Astrocyte (in vitro differentiated cells and primary cell): ENCODE measurements at regions not wholly inside any gene's neighbourhood (a gene's known extent, or its start where the extent isn't known, plus 50 kb on each side); places are given as distances from the start of the nearest gene placed in this dataset.

Experiments
- DNase-seq: peaks from one replicate; pipeline ENCODE4 v3.0.0-alpha.2; 2010; ENCODE audit warnings: low read depth
- FAIRE-seq: peaks from 2 replicates; lab custom pipeline; 2011; peaks lifted over from hg19 to GRCh38; lab: Jason Lieb, UNC
- H2AFZ ChIP-seq: 2 replicates; pipeline ENCODE4 v1.6.0; 2012; ENCODE audit warnings: low read depth, low read length, inconsistent platforms
- H3K27ac ChIP-seq: 2 replicates; pipeline ENCODE4 v1.5.1; 2011; ENCODE audit warnings: low read depth, low read length, inconsistent platforms
- H3K27me3 ChIP-seq: 2 replicates; pipeline ENCODE4 v1.6.0; 2011; ENCODE audit warnings: low read length, inconsistent platforms; ENCODE audit not compliant: insufficient read depth
- H3K36me3 ChIP-seq: 2 replicates; pipeline ENCODE4 v1.5.1; 2011; ENCODE audit warnings: low read length, inconsistent platforms; ENCODE audit not compliant: insufficient read depth
- H3K4me1 ChIP-seq: 2 replicates; pipeline ENCODE4 v1.5.1; 2011; ENCODE audit warnings: low read length, inconsistent platforms; ENCODE audit not compliant: insufficient read depth
- H3K4me2 ChIP-seq: 2 replicates; pipeline ENCODE4 v1.6.0; 2012; ENCODE audit warnings: low read length, inconsistent platforms
- H3K4me3 ChIP-seq: 2 replicates; pipeline ENCODE4 v1.5.1; 2011; ENCODE audit warnings: low read depth, mild to moderate bottlenecking, low read length, inconsistent platforms; ENCODE audit not compliant: insufficient read depth
- H3K79me2 ChIP-seq: 2 replicates; pipeline ENCODE4 v1.6.0; 2012; ENCODE audit warnings: mild to moderate bottlenecking, low read length, inconsistent platforms; ENCODE audit not compliant: insufficient read depth
- H3K9ac ChIP-seq: 2 replicates; pipeline ENCODE4 v1.6.0; 2012; ENCODE audit warnings: mild to moderate bottlenecking, low read length, inconsistent platforms
- H3K9me3 ChIP-seq: 2 replicates; pipeline ENCODE4 v1.5.1; 2012; ENCODE audit warnings: low read depth, mild to moderate bottlenecking, low read length, inconsistent platforms; ENCODE audit not compliant: insufficient read depth
- H4K20me1 ChIP-seq: 2 replicates; pipeline ENCODE4 v1.6.0; 2012; ENCODE audit warnings: low read length, inconsistent platforms; ENCODE audit not compliant: insufficient read depth
- H3K27ac Mint-ChIP-seq: one replicate; pipeline ENCODE4 v1.8.0; 2021; ENCODE audit warnings: mild to moderate bottlenecking, mixed read lengths; ENCODE audit not compliant: unreplicated experiment
- H3K27me3 Mint-ChIP-seq: one replicate; pipeline ENCODE4 v1.8.0; 2021; ENCODE audit warnings: low read depth, mixed read lengths; ENCODE audit not compliant: unreplicated experiment
- H3K36me3 Mint-ChIP-seq: one replicate; pipeline ENCODE4 v1.8.0; 2021; ENCODE audit warnings: low read depth, mixed read lengths; ENCODE audit not compliant: unreplicated experiment
- H3K4me1 Mint-ChIP-seq: one replicate; pipeline ENCODE4 v1.8.0; 2021; ENCODE audit warnings: low read depth, mixed read lengths; ENCODE audit not compliant: unreplicated experiment
- H3K4me3 Mint-ChIP-seq: one replicate; pipeline ENCODE4 v1.8.0; 2021; ENCODE audit warnings: mild to moderate bottlenecking, moderate library complexity, mixed read lengths; ENCODE audit not compliant: unreplicated experiment
- H3K9me3 Mint-ChIP-seq: one replicate; pipeline ENCODE4 v1.8.0; 2021; ENCODE audit warnings: mild to moderate bottlenecking, mixed read lengths; ENCODE audit not compliant: unreplicated experiment
- EZH2 ChIP-seq: IDR thresholded peaks from 2 replicates; pipeline ENCODE4 v1.6.1; 2012; ENCODE audit warnings: mild to moderate bottlenecking, low read length, inconsistent platforms; ENCODE audit not compliant: insufficient read depth
- TF ChIP-seq, protein P1 (sequence below): IDR thresholded peaks from 2 replicates; pipeline ENCODE4 v1.5.1; 2011; ENCODE audit warnings: low read depth, mild to moderate bottlenecking, inconsistent platforms, low read length, moderate library complexity; ENCODE audit not compliant: insufficient read depth

DNA sequence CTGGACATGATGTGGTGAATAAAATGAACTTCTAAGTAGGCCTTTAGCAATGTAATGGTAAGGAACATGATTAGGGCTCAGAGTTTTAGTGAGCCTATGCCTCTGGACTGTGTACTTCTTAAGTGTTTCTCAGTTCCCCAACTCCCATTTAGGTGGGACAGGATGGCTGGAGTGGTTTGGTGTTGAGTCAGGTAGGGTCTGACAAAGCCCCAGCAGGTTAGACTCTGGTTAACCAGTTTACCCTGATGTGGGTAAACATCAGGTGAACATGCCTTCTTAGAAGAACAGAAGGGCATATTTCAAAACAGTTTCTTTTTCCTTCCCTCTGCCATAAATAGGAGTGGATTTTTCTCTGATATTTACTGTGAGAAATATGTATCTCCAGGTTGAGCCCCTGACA, 1548.7 kb downstream of the GRIK2 start:
- H3K4me3 ChIP-seq, result no peak overlapping the region
- no peaks in the 10 kb centered on the region for H3K36me3 ChIP-seq
- Mint-ChIP-seq H3K27ac (no peak overlapping the region), H3K9me3 (no peaks in the 10 kb centered on the region), H3K4me3 (no peak overlapping the region), H3K27me3 (no peaks in the 10 kb centered on the region), H3K4me1 (no peaks in the 10 kb centered on the region), H3K36me3 (no peaks in the 10 kb centered on the region)
- no peaks in the 10 kb centered on the region for H3K27me3 ChIP-seq
- TF ChIP-seq, protein P1, sequence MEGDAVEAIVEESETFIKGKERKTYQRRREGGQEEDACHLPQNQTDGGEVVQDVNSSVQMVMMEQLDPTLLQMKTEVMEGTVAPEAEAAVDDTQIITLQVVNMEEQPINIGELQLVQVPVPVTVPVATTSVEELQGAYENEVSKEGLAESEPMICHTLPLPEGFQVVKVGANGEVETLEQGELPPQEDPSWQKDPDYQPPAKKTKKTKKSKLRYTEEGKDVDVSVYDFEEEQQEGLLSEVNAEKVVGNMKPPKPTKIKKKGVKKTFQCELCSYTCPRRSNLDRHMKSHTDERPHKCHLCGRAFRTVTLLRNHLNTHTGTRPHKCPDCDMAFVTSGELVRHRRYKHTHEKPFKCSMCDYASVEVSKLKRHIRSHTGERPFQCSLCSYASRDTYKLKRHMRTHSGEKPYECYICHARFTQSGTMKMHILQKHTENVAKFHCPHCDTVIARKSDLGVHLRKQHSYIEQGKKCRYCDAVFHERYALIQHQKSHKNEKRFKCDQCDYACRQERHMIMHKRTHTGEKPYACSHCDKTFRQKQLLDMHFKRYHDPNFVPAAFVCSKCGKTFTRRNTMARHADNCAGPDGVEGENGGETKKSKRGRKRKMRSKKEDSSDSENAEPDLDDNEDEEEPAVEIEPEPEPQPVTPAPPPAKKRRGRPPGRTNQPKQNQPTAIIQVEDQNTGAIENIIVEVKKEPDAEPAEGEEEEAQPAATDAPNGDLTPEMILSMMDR, result no peak
- TF ChIP-seq EZH2, result no peak
- no peak overlapping the region for H2AFZ ChIP-seq
- no peaks in the 10 kb centered on the region for H3K9me3 ChIP-seq
- H3K4me2 ChIP-seq, result no peak overlapping the region
- no peak overlapping the region for H3K9ac ChIP-seq
- H3K4me1 ChIP-seq, result no peaks in the 10 kb centered on the region
- no peaks in the 10 kb centered on the region for H3K79me2 ChIP-seq
- H3K27ac ChIP-seq, result no peak overlapping the region
- FAIRE-seq, result no peak
- DNase-seq, result no peak
- H4K20me1 ChIP-seq, result no peaks in the 10 kb centered on the region

DNA sequence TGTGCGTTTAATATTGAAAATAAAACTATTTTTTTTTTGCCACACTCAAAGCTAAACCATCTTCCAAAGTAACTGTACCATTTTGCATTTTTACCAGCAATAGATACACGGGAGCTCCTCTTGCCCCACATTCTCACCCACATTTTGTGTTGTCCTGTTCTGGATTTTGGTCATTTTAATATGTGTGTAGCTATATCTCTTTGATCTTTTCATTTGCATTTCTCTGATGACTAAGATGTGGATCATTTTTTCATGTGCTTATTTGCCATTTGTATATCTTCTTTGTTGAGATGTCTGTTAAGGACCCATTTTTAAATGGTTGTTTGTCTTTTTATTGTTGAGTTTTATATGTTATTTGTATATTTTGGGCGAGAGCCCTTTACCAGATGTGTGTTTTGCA, 1543.5 kb downstream of the GRIK2 start:
- no peaks in the 10 kb centered on the region for H4K20me1 ChIP-seq
- Mint-ChIP-seq H3K9me3 (no peaks in the 10 kb centered on the region), H3K36me3 (no peaks in the 10 kb centered on the region), H3K4me3 (no peak overlapping the region), H3K27me3 (no peaks in the 10 kb centered on the region), H3K4me1 (no peaks in the 10 kb centered on the region), H3K27ac (no peak overlapping the region)
- TF ChIP-seq, protein P1, result no peak
- TF ChIP-seq EZH2, result no peak
- FAIRE-seq, result no peak
- no peaks in the 10 kb centered on the region for H3K9me3 ChIP-seq
- no peaks in the 10 kb centered on the region for H3K36me3 ChIP-seq
- no peaks in the 10 kb centered on the region for H3K4me1 ChIP-seq
- no peak overlapping the region for H3K27ac ChIP-seq
- DNase-seq, result no peak
- H3K9ac ChIP-seq, result no peak overlapping the region
- no peak overlapping the region for H2AFZ ChIP-seq
- H3K27me3 ChIP-seq, result no peaks in the 10 kb centered on the region
- H3K4me3 ChIP-seq, result no peak overlapping the region
- no peaks in the 10 kb centered on the region for H3K79me2 ChIP-seq
- H3K4me2 ChIP-seq, result no peak overlapping the region

GRCh38 chr6:102928109-102928508, 1534.6 kb downstream of the GRIK2 start:
- no peak overlapping the region for H3K4me3 Mint-ChIP-seq
- H3K9me3 Mint-ChIP-seq, result no peaks in the 10 kb centered on the region

More at GRCh38 chr6:102928109-102928508, 1534.6 kb downstream of the GRIK2 start:
- Histone ChIP-seq H3K27me3 (no peaks in the 10 kb centered on the region), H3K79me2 (no peaks in the 10 kb centered on the region), H3K4me1 (no peaks in the 10 kb centered on the region), H3K9me3 (no peaks in the 10 kb centered on the region), H3K27ac (no peak overlapping the region), H3K36me3 (no peaks in the 10 kb centered on the region), H2AFZ (no peak overlapping the region), H4K20me1 (no peaks in the 10 kb centered on the region), H3K4me2 (no peak overlapping the region), H3K9ac (no peak overlapping the region), H3K4me3 (no peak overlapping the region)
- H3K4me1 Mint-ChIP-seq, result peaks cover 3% of the 10 kb centered on the region
- TF ChIP-seq EZH2, result no peak
- TF ChIP-seq, protein P1, result no peak
- H3K27ac Mint-ChIP-seq, result no peak overlapping the region
- H3K36me3 Mint-ChIP-seq, result no peaks in the 10 kb centered on the region
- H3K27me3 Mint-ChIP-seq, result no peaks in the 10 kb centered on the region
- DNase-seq (no peak), FAIRE-seq (no peak)
